ENCODE measurements at regions not wholly inside any gene's neighbourhood (a gene's known extent, or its start where the extent isn't known, plus 50 kb on each side); places are given as distances from the start of the nearest gene placed in this dataset.

DNA sequence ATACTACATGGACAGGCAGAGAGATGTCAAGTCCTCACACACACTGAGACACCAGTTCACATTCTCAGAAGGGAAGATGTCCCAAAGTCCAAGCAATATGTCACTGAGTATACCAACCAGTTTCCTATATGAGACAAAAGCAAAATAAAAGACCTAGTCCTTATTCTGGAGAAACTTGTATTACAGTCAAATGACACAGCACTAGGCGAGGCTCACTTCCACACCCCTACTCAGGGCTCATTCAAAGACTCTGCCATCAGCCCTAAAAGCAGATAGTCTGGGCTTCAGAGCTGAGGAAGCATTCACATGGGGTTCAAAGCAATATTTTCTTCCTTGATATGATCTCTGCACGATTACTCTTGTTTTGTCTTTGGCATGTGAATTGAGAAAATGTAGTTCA, 129.9 kb upstream of the UBL3 start:
- Histone ChIP-seq H3K27ac (ENCODE audit: low read length) (no peak overlapping the region), H3K4me1 (ENCODE audit: insufficient read depth, low read length) (no peaks in the 10 kb centered on the region), H3K9ac (ENCODE audit: low read depth, low read length) (no peak overlapping the region), H3K4me3 (ENCODE audit: low read length) (no peak overlapping the region), H3K27me3 (ENCODE audit: insufficient read depth, low read length) (no peaks in the 10 kb centered on the region), H3K36me3 (ENCODE audit: insufficient read depth, low read depth, low read length) (no peaks in the 10 kb centered on the region), H3K9me3 (ENCODE audit: insufficient read depth, low read depth, low read length) (peaks cover 6% of the 10 kb centered on the region; the same call in 1 of the 2 replicates)

DNA sequence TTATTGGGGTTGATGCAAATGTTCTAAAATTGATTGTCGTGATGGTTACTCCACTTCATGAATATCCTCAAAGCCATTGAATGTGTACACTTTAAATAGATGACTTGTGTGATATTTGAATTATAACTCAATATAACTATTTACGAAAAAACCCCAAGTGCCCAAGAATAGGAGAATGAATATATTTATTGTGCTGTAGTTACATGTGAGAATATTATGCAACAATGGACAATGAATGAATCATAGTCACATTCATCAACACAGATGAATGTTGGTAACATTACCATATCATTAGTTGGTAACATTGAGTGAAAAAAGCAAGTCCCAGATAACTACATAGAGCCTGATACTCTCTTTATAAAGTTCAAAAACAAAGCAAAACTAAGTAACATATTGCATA, 127.8 kb upstream of the UBL3 start:
- Histone ChIP-seq H3K36me3 (ENCODE audit: insufficient read depth, low read depth, low read length) (no peaks in the 10 kb centered on the region), H3K4me1 (ENCODE audit: insufficient read depth, low read length) (no peaks in the 10 kb centered on the region), H3K27me3 (ENCODE audit: insufficient read depth, low read length) (no peaks in the 10 kb centered on the region), H3K9ac (ENCODE audit: low read depth, low read length) (no peak overlapping the region), H3K27ac (ENCODE audit: low read length) (no peak overlapping the region), H3K9me3 (ENCODE audit: insufficient read depth, low read depth, low read length) (peaks cover 6% of the 10 kb centered on the region; the same call in 1 of the 2 replicates), H3K4me3 (ENCODE audit: low read length) (no peak overlapping the region)

DNA sequence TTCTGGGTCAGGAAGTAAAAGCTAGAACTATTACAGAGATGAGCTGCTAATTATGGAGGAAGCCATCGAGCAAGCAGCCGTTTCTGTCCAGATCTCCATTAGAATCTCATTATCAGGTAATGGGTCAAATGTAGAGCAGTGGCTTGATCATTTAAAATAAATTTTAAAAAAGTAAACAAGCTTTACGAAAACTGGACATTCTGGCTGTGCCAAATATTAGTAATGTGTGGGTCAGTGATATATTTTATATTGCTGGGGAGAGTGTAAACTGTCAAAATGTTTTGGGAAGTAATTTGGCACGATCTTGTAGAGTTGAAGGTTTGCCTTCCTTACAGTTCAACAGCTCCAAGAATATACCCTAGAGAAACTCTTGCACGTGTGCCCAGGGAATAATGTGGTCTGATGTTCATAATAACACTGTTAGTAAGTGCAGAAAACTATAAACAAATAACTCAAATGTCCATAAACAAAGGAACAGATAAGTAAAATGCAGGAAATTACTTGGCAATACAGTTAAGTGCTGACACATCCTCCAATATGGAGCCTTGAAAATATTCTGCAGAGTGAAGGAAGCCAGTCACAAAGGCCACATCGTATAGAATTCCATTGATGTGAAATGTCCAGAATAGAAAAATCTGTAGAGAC, 127.2 kb upstream of the UBL3 start:
- Histone ChIP-seq H3K9ac (ENCODE audit: low read depth, low read length) (no peak overlapping the region), H3K4me1 (ENCODE audit: insufficient read depth, low read length) (no peaks in the 10 kb centered on the region), H3K9me3 (ENCODE audit: insufficient read depth, low read depth, low read length) (peaks cover 6% of the 10 kb centered on the region; the same call in 1 of the 2 replicates), H3K4me3 (ENCODE audit: low read length) (no peak overlapping the region), H3K27me3 (ENCODE audit: insufficient read depth, low read length) (no peaks in the 10 kb centered on the region), H3K27ac (ENCODE audit: low read length) (no peak overlapping the region), H3K36me3 (ENCODE audit: insufficient read depth, low read depth, low read length) (no peaks in the 10 kb centered on the region)

DNA sequence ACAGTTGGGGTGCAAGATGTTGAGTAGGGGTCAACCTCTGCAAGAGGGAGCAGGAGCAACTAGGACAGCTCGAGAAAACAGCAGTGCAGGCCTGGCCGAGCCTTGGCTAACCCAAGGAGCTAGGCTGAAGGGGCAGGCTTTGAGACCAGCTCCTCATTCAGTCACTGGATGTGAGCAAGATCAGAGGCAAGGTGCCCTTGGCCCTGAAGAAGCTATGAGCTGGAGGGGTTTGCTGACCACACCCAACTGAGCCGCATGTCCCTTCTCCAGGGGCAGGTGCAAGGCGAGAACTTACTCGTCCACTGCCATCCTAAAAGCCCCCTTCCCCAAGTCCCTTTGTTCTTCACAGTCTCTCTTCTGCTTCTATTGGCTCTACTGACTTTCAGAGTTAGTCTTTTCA, 126.1 kb upstream of the UBL3 start:
- Histone ChIP-seq H3K9me3 (ENCODE audit: insufficient read depth, low read depth, low read length) (peaks cover 4% of the 10 kb centered on the region; the same call in 1 of the 2 replicates), H3K4me1 (ENCODE audit: insufficient read depth, low read length) (no peaks in the 10 kb centered on the region), H3K27ac (ENCODE audit: low read length) (no peak overlapping the region), H3K36me3 (ENCODE audit: insufficient read depth, low read depth, low read length) (no peaks in the 10 kb centered on the region), H3K9ac (ENCODE audit: low read depth, low read length) (no peak overlapping the region), H3K27me3 (ENCODE audit: insufficient read depth, low read length) (no peaks in the 10 kb centered on the region), H3K4me3 (ENCODE audit: low read length) (no peak overlapping the region)

DNA sequence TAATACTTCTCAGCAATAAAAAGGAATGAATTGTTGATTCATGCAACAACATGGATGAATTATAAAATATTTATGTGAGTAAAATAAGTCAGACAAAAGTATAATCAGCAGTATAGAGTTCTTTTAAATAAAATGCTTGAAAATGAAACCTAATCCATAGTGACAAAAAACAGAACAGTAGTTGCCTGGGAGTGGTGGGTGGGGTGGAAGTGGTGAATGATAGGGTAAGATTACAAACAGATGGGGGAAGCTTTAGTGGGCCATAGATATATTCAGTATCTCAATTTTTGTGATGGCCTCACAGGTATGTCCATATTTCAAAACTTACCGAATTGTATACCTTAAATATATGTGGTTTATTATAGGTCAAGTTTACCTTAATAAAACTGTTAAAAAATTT, 124.9 kb upstream of the UBL3 start:
- Histone ChIP-seq H3K36me3 (ENCODE audit: insufficient read depth, low read depth, low read length) (no peaks in the 10 kb centered on the region), H3K4me3 (ENCODE audit: low read length) (no peak overlapping the region), H3K27me3 (ENCODE audit: insufficient read depth, low read length) (no peaks in the 10 kb centered on the region), H3K4me1 (ENCODE audit: insufficient read depth, low read length) (no peaks in the 10 kb centered on the region), H3K9ac (ENCODE audit: low read depth, low read length) (no peak overlapping the region), H3K27ac (ENCODE audit: low read length) (no peak overlapping the region), H3K9me3 (ENCODE audit: insufficient read depth, low read depth, low read length) (no peaks in the 10 kb centered on the region)

DNA sequence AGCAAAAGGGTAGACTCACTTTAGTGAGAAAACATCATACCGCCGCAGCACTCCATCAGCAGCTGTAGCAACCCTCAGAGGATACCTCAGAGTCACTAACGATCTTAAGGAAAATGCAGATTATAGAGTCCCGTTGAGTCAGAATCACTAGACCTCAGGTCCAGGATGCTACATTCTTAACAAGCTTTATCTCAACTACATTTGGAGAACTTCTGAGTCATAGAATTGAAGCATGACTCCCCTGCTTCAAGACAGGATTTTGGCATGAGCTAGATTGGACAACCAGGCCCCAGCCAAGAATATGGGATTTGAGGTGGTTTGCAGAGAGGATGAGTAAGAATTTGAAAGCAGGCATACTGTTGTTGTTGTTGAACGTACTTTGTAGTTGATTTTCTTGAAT, 118.9 kb upstream of the UBL3 start:
- Histone ChIP-seq H3K27me3 (ENCODE audit: insufficient read depth, low read length) (no peaks in the 10 kb centered on the region), H3K9me3 (ENCODE audit: insufficient read depth, low read depth, low read length) (peaks cover 23% of the 10 kb centered on the region), H3K4me1 (ENCODE audit: insufficient read depth, low read length) (peaks cover 10% of the 10 kb centered on the region; the same call in 1 of the 2 replicates), H3K36me3 (ENCODE audit: insufficient read depth, low read depth, low read length) (no peaks in the 10 kb centered on the region), H3K9ac (ENCODE audit: low read depth, low read length) (no peak overlapping the region), H3K27ac (ENCODE audit: low read length) (no peak overlapping the region), H3K4me3 (ENCODE audit: low read length) (no peak overlapping the region)

DNA sequence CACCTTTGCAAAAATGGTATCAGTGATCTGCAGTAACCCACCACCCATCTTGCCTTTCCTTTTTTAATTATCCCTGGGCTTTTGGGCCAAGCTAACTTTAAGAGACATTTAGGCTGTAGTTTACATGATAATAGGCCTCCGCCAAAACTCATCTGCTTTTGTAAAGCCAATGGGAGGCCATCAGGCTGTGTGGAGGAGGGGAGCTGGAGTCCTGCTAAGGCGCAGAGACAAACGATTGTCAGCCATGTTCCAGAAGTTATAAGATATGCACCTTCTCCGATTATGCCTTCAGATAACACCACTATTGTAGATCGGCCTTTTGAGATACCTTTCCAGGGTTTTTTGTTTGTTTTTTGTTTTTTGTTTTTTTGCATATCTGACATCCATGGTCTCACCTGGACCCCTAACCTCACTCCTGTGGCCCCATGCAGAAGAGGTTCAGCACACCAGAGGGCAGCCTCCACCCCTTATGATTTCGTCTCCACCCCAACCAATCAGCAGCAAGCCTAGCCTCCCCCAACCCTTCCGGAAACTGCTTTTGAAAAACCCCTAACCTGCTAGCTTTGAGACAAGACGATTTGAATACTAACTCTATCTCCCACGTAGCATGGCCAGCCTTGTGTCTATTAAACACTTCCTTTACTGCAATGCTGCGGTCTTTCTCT, 113.9 kb upstream of the UBL3 start:
- Histone ChIP-seq H3K36me3 (ENCODE audit: insufficient read depth, low read depth, low read length) (no peaks in the 10 kb centered on the region), H3K27ac (ENCODE audit: low read length) (peak overlapping the region; percentile 86), H3K9ac (ENCODE audit: low read depth, low read length) (peak overlapping the region; percentile 30; the same call in 1 of the 2 replicates), H3K4me3 (ENCODE audit: low read length) (peak overlapping the region; percentile 51), H3K4me1 (ENCODE audit: insufficient read depth, low read length) (peaks cover 16% of the 10 kb centered on the region), H3K27me3 (ENCODE audit: insufficient read depth, low read length) (no peaks in the 10 kb centered on the region), H3K9me3 (ENCODE audit: insufficient read depth, low read depth, low read length) (peaks cover 23% of the 10 kb centered on the region)

DNA sequence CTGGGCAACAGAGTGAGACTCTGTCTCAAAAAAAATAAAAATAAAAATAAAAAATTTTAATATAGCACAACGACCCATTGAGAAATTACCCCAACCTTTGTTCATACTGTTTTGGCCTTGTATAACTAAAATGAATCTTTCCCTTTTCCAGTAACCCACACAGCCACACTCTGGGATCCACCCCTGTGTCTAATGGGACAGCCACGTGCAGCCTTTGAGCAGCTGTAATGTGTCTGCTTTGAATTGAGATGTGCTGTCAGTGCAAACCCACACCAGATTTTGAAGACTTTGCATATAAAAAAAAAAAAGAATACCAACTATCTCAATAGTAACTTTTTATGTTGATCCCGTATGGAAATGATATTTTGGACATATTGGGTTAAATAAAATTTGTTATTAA, 112.7 kb upstream of the UBL3 start:
- H3K27me3 ChIP-seq (ENCODE audit: insufficient read depth, low read length), result no peaks in the 10 kb centered on the region
- H3K27ac ChIP-seq (ENCODE audit: low read length), result no peak overlapping the region
- peaks cover 23% of the 10 kb centered on the region for H3K4me1 ChIP-seq (ENCODE audit: insufficient read depth, low read length)
- H3K36me3 ChIP-seq (ENCODE audit: insufficient read depth, low read depth, low read length), result no peaks in the 10 kb centered on the region
- peaks cover 23% of the 10 kb centered on the region for H3K9me3 ChIP-seq (ENCODE audit: insufficient read depth, low read depth, low read length)
- no peak overlapping the region for H3K9ac ChIP-seq (ENCODE audit: low read depth, low read length)
- H3K4me3 ChIP-seq (ENCODE audit: low read length), result no peak overlapping the region

DNA sequence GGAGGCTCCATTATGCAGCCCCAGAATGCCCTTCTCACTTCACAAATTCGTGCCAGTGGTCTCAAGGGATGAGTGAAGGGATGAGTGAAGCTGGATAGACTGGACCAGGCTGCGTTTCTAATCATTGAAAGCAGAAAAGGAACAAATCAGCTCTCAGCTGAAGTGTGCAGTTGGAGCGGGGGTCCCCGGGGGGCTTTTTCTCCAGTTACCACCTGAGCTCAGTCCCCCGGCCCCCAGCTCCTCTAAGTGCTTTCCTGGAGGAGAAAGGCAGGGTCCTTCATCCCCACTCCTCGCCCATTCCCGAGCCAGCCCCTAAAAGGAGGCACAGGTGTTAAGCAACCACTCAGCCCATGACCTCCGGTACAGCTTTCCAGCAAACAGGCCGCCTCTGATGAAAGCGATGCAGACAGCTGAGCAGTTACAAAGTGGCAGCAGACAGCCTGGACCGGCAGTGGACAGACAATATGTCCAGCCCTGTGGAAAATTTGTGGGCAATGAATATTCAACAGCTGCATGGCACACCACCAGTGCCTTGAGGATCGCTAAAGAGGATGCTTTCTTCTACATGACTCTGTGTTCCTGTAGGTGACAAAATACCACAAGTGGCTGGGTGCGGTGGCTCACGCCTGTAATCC, 110.7 kb upstream of the UBL3 start:
- Histone ChIP-seq H3K27ac (ENCODE audit: low read length) (no peak overlapping the region), H3K9me3 (ENCODE audit: insufficient read depth, low read depth, low read length) (peaks cover 4% of the 10 kb centered on the region; the same call in 1 of the 2 replicates), H3K27me3 (ENCODE audit: insufficient read depth, low read length) (no peaks in the 10 kb centered on the region), H3K9ac (ENCODE audit: low read depth, low read length) (no peak overlapping the region), H3K4me3 (ENCODE audit: low read length) (no peak overlapping the region), H3K4me1 (ENCODE audit: insufficient read depth, low read length) (peaks cover 32% of the 10 kb centered on the region), H3K36me3 (ENCODE audit: insufficient read depth, low read depth, low read length) (no peaks in the 10 kb centered on the region)

DNA sequence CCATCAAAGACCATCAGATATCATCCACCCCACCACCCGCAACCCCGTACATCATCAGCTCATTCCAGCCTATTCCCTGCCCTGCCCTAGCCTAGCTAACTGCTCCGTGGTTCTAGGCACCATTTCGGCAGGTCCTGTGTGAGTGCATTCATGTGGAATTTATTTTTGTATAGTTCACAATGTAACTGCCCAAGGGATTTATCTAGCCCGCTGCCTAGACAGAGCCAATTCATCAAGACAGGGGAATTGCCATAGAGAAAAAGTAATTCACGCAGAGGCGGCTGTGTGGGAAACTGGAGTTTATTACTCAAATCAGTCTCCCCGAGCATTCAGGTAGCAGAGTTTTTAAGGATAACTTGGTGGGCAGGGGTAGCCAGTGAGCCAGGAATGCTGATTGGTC, 109.2 kb upstream of the UBL3 start:
- no peak overlapping the region for H3K4me3 ChIP-seq (ENCODE audit: low read length)

DNA sequence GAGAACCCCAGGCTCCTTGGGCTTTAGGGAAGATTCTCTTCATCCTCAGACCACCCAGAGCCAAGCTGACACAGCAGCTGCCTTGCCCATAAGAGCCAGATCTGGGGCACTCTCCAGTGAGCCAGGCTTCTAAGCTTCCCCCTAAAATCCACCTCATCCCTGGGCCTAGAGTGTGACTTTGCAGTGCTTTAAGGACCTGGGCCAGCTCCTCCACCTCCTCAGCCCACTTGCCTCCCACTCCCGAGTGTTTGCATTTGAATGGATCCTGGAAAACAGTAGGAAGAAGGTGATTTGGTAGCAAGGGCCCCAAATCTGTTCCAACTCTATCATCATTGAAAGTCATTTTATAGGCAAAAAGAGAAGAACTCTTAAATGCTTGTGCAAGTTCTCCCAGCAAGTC, 108.7 kb upstream of the UBL3 start:
- H3K9me3 ChIP-seq (ENCODE audit: insufficient read depth, low read depth, low read length), result no peaks in the 10 kb centered on the region
- H3K4me1 ChIP-seq (ENCODE audit: insufficient read depth, low read length), result peaks cover 22% of the 10 kb centered on the region
- H3K4me3 ChIP-seq (ENCODE audit: low read length), result no peak overlapping the region
- no peaks in the 10 kb centered on the region for H3K27me3 ChIP-seq (ENCODE audit: insufficient read depth, low read length)
- H3K9ac ChIP-seq (ENCODE audit: low read depth, low read length), result no peak overlapping the region
- H3K27ac ChIP-seq (ENCODE audit: low read length), result no peak overlapping the region
- H3K36me3 ChIP-seq (ENCODE audit: insufficient read depth, low read depth, low read length), result no peaks in the 10 kb centered on the region

More for the DNA sequence above, 109.2 kb upstream of the UBL3 start:
- Histone ChIP-seq H3K9me3 (ENCODE audit: insufficient read depth, low read depth, low read length) (no peaks in the 10 kb centered on the region), H3K9ac (ENCODE audit: low read depth, low read length) (no peak overlapping the region), H3K4me1 (ENCODE audit: insufficient read depth, low read length) (peaks cover 25% of the 10 kb centered on the region), H3K27me3 (ENCODE audit: insufficient read depth, low read length) (no peaks in the 10 kb centered on the region), H3K36me3 (ENCODE audit: insufficient read depth, low read depth, low read length) (no peaks in the 10 kb centered on the region), H3K27ac (ENCODE audit: low read length) (no peak overlapping the region)

DNA sequence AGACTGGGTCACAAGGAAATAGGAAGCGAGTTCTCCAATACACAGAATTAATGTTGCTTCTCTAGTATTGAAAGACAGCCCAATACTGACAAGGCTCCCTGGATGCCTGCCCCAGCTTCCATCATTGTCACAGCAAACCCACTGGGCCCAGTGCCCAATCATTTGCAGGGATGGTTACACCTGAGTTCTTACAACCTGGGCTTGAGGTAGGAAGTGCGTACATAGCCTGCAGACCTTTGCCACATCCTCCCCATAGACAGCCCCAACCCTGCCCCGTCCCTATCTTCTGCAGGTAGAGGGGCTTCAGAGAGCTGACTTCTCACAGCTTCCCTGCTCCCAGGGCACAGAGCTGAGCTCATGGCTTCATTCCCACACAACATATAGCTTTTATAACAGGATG, 108.1 kb upstream of the UBL3 start:
- Histone ChIP-seq H3K9ac (ENCODE audit: low read depth, low read length) (no peak overlapping the region), H3K4me3 (ENCODE audit: low read length) (no peak overlapping the region), H3K4me1 (ENCODE audit: insufficient read depth, low read length) (peaks cover 16% of the 10 kb centered on the region; the same call in 1 of the 2 replicates), H3K27me3 (ENCODE audit: insufficient read depth, low read length) (no peaks in the 10 kb centered on the region), H3K9me3 (ENCODE audit: insufficient read depth, low read depth, low read length) (no peaks in the 10 kb centered on the region), H3K36me3 (ENCODE audit: insufficient read depth, low read depth, low read length) (no peaks in the 10 kb centered on the region), H3K27ac (ENCODE audit: low read length) (no peak overlapping the region)

Measured in iPS-20b (cell line).